ENCODE measurements at regions not wholly inside any gene's neighbourhood (a gene's known extent, or its start where the extent isn't known, plus 50 kb on each side); places are given as distances from the start of the nearest gene placed in this dataset.

GRCh38 chr21:17002594-17003257 lies 510.1 kb upstream of the CXADR start:
- Histone ChIP-seq H3K27ac (no peak overlapping the region), H3K36me3 (no peaks in the 10 kb centered on the region), H3K27me3 (ENCODE audit: insufficient read depth, low read depth, severe bottlenecking) (peaks cover 8% of the 10 kb centered on the region), H3K4me3 (ENCODE audit: low read depth, low read length) (no peak overlapping the region), H3K9me3 (ENCODE audit: severe bottlenecking) (no peaks in the 10 kb centered on the region)
- no peak for TF ChIP-seq CTCF (IDR thresholded peaks at IDR 0.05; ENCODE audit: low read depth, low read length)
- no peak for DNase-seq

GRCh38 chr21:17003258-17003615 lies 509.6 kb upstream of the CXADR start:
- Histone ChIP-seq H3K27ac (no peak overlapping the region), H3K36me3 (no peaks in the 10 kb centered on the region), H3K27me3 (ENCODE audit: insufficient read depth, low read depth, severe bottlenecking) (peaks cover 8% of the 10 kb centered on the region), H3K4me3 (ENCODE audit: low read depth, low read length) (no peak overlapping the region), H3K9me3 (ENCODE audit: severe bottlenecking) (no peaks in the 10 kb centered on the region)
- no peak for TF ChIP-seq CTCF (IDR thresholded peaks at IDR 0.05; ENCODE audit: low read depth, low read length)
- DNase-seq: no peak

GRCh38 chr21:17003763-17004373 lies 509.0 kb upstream of the CXADR start:
- H3K27ac ChIP-seq: no peak overlapping the region
- H3K9me3 ChIP-seq (ENCODE audit: severe bottlenecking): no peaks in the 10 kb centered on the region
- H3K4me3 ChIP-seq (ENCODE audit: low read depth, low read length): no peak overlapping the region
- no peaks in the 10 kb centered on the region for H3K36me3 ChIP-seq
- no peak for DNase-seq
- no peak for TF ChIP-seq CTCF (IDR thresholded peaks at IDR 0.05; ENCODE audit: low read depth, low read length)
- peaks cover 8% of the 10 kb centered on the region for H3K27me3 ChIP-seq (ENCODE audit: insufficient read depth, low read depth, severe bottlenecking)

- peaks cover 25% of the 10 kb centered on the region for H3K27me3 ChIP-seq (ENCODE audit: insufficient read depth, low read depth, severe bottlenecking)
- no peak for DNase-seq
- TF ChIP-seq CTCF (IDR thresholded peaks at IDR 0.05; ENCODE audit: low read depth, low read length): no peak
Observed at GRCh38 chr21:17032141-17032655, 480.6 kb upstream of the CXADR start.

GRCh38 chr21:17044696-17045095 lies 468.1 kb upstream of the CXADR start:
- Histone ChIP-seq H3K9me3 (ENCODE audit: severe bottlenecking) (no peaks in the 10 kb centered on the region), H3K27ac (no peak overlapping the region), H3K27me3 (ENCODE audit: insufficient read depth, low read depth, severe bottlenecking) (no peaks in the 10 kb centered on the region), H3K36me3 (no peaks in the 10 kb centered on the region), H3K4me3 (ENCODE audit: low read depth, low read length) (no peak overlapping the region)
- no peak for TF ChIP-seq CTCF (IDR thresholded peaks at IDR 0.05; ENCODE audit: low read depth, low read length)
- DNase-seq: no peak

More at GRCh38 chr21:17032141-17032655, 480.6 kb upstream of the CXADR start:
- H3K9me3 ChIP-seq (ENCODE audit: severe bottlenecking): no peaks in the 10 kb centered on the region
- no peak overlapping the region for H3K4me3 ChIP-seq (ENCODE audit: low read depth, low read length)
- no peak overlapping the region for H3K27ac ChIP-seq
- H3K36me3 ChIP-seq: no peaks in the 10 kb centered on the region
